HG03095 (cell line): ENCODE measurements at regions not wholly inside any gene's neighbourhood (a gene's known extent, or its start where the extent isn't known, plus 50 kb on each side); places are given as distances from the start of the nearest gene placed in this dataset.
"Not testable (repeated sequence)": the region's sequence is repeated elsewhere in the genome, so short reads cannot be mapped to it uniquely, and the experiment has no call there.

Experiments used
- ATAC-seq: cut with Tn5 transposase; IDR thresholded peaks from one replicate; pipeline ENCODE4 v1.9.1; 2021; ENCODE audit warnings: moderate library complexity; ENCODE audit not compliant: unreplicated experiment

DNA sequence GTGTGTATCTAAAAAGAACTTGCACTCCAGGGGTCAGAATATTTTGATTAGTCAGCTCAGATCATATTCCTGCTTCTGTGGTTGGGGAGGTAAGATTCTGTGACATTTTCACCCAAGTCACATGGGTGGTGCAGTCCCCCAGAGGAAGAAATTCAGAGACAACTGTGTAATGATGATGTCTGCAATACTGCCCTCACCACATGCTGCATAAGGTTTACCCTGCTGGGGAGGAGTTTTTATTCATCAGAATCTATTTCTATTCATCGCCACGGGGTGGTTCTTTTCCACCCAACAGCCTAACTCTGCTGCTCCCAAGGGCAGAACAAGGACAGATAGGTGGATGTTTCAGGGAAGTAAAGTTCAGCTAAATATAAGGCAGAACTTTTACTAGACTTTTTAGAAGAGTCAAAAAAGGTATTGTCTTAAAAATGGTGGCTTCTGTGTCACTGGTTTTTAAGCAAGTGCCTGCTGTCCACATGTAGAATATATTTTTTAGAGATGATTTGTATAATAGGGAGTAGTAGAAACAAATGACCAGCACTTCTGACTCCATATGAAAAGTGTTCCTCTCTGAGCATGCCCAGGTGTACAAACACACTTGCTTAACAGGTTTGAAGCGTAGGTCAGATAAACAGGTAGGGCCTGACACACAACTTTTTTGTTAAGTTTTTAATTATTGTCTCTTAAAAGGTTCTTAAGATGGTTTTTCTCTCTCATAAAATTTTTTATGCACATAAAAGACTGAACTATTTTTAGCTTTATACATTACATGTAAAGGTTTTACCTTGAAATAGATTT, 352.7 kb downstream of the LRRC70 start:
- ATAC-seq = no peak

DNA sequence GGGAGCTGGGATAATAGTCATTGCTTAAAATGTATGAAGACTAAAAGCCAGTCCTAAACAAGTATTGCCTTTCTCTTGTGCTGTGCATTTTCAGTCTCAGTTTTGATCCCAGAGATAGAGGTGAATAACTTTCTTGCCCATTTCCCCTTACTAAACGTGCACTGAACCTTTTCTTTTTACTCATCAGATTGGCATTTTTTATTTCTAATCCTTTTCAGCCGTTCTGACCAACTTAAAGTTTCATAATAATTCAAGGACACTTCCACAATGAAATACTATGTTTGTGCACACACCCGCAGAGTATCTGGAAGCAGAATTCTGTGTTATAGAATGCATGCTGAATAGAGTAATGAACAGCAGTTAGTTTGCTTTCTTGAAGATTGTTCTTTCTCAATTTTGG, 343.6 kb downstream of the LRRC70 start:
- ATAC-seq = no peak

DNA sequence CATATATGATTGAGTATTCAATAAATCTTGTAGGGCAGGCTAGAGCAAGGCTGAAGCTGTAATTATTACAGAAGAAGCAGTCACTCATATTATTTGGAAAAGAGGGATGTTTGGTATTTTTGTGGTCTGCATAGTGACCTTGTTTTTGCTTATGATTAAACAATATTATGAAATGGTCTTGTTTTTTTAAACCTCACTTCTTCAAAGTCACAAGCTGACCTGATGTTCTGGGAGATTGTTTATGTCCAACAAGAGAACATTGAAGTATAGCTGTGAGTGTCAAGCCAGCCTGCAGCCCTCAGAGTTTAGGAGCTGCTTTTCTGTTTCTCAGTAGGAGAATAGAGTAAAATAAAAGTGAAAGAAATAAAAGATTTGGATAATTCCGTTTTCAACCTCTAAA, 342.2 kb downstream of the LRRC70 start:
- ATAC-seq = no peak

DNA sequence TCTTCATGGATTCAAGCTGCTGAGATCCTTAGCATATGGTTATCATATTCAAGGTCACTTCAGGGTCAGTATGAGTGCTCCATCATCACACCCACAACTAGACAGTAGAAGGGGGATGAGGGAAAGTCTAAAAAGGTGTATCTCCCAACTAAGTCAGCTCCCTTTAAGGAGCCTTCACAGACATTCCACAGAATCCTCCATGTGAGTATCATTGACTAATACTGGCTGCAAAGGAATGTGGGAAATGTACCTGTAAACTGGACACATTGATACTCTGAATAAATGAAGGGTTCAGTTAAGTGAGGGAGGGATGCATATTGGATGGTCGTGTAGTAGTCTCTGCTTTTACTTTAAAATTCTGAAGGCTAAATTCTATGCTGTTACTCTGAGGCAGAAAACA, 330.7 kb downstream of the LRRC70 start:
- no peak for ATAC-seq

DNA sequence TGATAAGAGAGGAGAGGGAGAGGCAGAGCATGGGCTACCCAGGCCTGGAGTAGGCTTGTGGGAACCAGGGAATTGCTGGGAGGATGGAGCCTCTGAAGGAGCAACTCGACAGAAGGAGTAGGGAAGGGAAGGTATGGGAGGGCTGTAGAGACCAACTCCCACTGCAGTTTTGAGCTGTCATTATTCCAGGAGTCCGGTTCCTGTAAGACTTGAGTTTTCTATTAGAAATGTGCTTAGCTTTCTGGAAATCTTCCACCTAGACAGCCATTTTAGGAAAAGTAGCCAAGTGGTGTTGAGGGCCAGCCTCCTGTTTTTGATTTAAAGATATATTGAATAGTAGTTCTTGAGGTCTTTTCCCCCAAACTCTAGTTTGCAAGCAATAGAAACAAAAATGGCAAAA, 323.5 kb downstream of the LRRC70 start:
- no peak for ATAC-seq

DNA sequence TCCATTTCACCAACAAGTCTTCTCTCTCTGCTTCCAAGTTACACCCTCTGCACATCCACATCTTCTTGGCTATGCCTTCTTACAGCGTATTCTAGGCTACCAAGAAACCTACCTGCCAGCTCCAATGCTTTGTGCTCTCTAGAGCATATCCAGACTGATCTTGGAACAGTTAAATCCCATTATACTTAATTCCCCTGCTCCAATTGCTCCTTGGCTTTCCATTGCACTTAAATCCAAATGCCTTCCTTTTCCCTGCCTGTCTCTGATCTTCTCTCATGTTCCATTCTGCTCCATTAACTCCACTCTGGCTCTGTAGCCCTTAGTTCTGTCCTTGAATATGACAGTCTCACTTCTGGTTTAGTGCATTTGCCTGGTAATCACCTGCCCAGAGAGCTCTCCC, 322.4 kb downstream of the LRRC70 start:
- no peak for ATAC-seq

DNA sequence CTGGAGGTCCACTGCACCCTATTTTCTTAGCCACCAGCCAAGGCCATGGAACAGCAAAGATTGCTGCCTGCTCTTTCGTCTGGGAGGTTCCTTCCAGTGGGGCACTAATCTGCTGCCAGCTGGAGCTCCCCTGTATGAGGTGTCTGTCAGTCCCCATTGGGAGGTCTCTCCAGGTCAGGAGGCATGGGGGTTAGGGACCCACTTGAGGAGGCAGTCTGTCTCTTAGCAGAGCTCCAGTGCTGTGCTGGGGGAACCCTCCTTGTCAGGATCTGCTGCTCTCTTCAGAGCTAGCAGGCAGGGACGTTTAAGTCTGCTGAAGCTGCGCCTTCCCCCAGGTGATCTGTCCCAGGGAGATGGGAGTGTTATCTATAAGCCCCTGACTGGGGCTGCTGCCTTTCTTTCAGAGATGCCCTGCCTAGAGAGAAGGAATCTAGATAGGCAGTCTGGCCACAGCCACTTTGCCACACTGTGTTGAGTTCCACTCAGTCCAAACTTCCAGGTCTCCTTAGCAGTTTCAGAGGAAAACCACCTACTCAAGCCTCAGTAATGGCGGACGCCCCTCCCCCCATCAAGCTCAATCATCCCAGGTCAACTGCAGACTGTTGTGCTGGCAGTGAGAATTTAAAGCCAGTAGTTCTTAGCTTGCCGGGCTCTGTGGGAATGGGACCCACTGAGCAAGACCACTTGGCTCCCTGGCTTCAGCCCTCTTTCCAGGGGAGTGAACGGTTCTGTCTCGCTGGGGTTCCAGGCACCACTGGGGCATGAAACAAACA, 317.7 kb downstream of the LRRC70 start:
- no peak for ATAC-seq

DNA sequence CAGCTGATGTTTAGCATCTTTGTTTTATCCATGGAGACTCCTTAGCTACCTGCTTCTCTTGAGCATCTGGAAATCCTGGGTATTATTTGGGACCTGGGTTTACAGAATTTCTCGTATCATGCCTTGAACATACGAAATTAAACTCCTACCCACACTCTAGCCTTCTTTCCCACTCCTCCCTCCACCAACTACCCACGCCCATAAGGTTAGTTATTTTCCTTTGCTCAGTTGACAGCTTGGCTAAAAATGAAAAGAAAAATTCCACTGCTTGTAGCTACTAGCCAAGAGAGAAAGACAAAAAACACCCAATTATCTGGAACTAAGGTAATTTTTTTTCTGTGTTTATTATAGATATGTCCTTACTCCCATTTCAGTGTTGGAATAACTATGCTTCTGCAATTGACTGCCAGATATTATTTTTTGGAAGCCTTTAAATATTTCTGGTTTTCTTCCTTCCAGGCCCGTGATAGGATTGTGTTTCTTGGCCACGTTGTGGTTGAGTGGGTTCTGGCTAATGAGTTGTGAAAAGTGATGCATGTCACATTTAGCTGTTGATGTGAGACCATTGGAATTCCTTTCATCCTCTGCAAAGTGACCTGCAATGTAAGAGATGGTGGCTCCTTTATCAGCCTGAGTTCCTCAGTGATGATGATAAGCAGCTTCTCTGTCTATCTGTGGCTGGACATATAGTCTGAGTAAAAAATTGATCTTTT, 308.1 kb downstream of the LRRC70 start:
- ATAC-seq = no peak

DNA sequence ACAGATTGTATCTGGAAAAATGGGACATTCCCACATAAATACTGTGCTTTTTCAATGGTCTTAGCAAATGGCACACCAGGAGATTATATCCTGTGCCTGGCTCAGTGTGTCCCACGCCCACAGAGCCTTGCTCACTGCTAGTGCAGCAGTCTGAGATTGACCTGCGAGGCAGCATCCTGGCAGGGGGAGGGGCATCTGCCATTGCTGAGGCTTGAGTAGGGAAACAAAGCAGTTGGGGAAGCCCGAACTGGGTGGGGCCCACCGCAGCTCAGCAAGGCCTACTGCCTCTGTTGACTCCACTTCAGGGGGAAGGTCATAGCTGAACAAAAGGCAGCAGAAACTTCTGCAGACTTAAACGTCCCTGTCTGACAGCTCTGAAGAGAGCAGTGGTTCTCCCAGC, 258.7 kb downstream of the LRRC70 start:
- not testable (repeated sequence) for ATAC-seq

DNA sequence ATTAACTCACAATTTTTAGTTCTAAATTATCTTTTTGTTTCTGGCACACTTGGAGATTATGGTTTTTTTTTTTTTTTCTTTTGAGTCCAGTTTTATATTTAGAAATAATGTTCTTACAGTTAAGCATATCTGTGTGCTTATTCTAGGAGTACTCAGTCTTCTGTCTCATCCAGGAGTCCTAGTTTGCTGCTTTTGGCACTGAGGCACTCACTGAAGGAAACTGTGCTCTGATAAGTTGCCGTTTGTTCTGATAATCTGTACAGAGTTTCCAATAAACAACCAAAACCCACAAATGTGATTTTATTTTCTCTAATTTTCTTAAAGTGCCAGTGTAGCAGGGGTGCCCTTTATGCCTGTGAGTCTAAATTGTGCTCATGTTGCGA, 251.0 kb downstream of the LRRC70 start:
- no peak for ATAC-seq

DNA sequence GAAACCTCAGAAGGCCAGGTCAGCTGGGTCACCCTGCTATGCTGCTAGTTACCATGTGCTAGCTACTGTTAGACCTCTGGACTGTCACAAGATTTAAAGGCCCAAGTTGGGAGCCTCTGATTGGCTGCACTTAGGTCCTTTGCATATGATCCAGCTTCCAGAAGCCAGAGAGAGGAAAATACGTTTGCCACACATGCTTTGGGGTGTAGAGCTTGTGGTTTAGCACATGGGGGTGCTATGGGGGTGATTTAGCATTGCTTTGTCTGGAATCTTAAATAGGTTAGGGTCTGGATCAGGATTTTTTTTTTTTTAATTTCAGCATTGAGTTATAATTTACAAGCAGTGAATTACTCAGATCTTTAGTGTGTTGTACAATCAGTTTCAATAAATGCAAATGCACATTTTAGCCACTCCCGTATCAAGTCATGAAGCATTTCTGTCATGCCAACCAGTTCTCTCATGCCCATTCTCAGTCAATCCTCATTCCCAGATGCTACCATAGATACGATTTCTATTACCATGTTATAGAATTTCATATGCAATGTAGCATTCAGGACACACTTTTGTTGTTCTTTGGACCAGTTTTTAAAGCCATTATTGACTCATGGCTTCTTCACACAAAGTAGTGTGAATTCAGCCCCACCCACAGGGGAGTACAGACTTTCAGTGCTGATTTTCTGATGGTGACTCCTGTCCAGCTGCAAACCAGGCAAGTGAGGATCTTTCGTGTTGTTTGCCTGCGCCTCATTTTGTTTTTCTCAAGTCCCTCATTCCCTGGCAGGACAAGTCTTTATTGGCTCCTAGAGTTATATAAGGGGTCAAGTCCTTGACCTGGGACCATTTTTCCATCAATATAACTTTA, 250.4 kb downstream of the LRRC70 start:
- ATAC-seq = no peak

DNA sequence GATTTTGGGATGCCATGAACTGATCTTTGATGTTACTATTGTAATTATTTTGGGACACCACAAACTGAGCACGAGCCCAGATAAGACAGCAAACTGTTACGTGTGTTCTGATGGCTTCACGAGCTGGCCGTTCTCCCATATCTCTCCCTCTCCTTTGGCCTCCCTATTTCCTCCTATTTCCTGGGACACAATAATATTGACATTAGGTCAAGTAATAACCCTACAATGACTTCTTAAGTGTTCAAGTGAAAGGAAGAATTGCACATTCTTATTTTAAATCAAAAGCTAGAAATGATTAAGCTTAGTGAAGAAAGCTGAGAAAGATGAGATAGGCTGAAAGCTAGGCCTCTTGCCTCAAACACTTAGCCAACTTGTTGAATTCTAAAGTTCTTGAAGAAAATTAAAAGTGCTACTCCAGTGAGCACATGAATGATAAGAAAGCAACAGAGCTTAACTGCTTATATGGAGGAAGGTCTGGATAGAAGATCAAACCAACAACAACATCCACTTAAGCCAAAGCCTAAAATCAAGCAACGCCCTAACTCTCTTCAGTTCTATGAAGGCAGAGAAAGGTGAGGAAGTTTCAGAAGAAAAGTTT, 247.1 kb downstream of the LRRC70 start:
- no peak for ATAC-seq

DNA sequence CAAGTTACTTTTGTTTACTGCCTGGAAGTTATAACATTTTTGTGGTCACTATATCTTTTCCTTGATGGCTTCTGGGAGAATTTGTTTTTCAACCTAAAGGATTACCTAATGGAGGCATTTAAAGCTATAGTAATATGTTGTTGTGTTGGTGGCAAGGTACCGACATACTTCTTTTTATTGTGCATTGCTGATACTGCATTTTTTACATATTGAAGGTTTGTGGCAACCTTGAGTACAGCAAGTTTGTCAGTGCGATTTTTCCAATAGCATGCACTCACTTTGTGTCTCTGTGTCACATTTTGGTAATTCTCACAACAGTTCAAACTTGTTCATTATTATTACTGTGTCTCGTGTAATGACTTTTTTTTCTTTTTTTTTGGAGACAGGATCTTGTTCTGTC, 246.3 kb downstream of the LRRC70 start:
- ATAC-seq = no peak

DNA sequence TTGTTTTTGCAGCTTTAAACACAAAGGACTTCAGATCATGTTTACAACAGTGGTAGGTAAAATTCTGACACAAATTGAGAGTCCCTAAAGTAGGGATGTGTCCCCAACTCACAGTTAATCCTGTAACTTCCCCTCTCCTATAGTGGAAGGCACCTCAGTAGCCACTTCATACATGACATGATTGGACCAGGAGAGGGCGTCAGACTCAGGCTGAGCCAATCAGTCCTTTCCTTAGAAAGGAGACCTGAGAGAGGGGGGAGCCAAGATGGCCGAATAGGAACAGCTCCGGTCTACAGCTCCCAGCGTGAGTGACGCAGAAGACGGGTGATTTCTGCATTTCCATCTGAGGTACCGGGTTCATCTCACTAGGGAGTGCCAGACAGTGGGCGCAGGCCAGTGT, 238.4 kb downstream of the LRRC70 start:
- not testable (repeated sequence) for ATAC-seq

DNA sequence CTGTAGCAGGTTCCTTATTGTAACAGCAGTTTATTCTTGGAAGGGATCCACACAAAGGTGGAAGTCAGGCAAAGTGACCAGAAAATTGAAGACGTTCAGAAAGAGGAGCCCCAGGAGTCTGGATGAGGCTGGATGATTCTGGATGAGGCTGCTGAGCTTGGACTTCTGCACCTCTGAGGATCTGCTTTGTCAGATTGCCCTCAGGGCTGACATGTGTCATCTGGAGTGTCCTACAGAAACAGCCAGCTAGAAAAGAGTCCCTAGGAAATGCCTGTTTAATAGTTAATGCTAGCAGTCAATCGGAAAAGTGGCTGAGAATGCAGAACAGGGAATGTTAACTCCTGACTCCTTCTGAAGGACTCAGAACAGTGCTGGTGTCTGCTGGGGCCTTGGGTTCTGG, 236.4 kb downstream of the LRRC70 start:
- no peak for ATAC-seq

DNA sequence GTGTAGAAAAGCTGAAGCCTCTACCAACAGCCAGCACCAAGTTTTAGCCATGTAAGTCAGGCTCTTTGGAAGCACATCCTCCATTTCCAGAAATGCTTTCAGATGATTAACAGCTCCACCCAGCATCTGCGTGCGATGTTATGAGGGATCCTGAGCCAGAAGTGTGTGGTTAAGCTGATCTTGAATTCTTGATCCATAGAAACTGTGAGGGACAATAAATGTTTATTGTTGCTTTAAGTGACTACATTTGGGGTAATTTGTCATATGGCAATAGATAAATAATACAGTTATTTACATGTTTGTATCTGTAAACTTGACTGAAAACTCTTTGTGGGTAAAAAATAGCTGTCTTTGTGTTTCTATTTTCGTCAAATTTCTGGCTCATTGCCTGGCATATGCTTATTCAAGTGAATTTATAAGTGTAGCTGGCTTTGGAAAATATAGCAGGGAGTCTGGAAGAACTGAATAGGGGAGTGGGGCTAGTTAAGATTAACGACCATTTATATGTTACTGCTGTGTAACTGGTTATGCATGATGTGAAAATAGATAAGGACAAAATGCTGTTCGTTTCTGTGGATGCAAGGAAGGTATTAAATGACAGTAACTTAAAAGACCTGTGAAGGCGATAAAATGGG, 234.1 kb downstream of the LRRC70 start:
- ATAC-seq = no peak

DNA sequence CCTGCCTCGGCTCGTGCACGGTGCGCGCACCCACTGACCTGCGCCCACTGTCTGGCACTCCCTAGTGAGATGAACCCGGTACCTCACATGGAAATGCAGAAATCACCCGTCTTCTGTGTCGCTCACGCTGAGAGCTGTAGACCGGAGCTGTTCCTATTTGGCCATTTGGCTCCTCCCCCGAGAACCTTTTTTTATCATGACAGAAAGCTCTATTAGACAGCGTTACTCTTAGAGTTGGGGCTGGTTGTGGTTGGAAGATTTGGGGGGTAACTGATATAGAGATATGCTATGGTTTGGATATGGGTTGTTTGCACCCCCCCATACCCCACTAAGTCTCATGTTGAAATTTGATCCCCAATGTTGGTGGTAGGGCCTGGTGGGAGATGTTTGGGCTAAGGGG, 226.2 kb downstream of the LRRC70 start:
- not testable (repeated sequence) for ATAC-seq

DNA sequence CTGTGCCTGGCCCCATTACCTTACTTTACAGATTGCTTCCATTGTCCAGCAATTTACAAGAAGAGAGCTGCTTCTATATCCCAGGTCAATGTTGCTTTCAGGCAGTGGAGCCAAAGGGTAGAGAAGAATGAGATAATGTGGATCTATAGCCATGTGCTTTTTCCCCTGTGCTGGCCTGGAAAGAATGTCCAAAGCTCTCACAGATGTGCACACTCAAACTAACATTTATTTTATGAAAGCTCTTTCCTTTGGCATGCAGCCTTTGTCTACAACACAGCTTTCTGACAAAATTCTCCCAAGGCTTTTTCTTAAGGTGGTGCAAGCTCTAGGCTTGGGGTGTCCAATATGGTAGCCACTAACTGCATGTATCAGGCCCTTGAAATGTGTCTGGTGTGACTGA, 217.3 kb downstream of the LRRC70 start:
- no peak for ATAC-seq

DNA sequence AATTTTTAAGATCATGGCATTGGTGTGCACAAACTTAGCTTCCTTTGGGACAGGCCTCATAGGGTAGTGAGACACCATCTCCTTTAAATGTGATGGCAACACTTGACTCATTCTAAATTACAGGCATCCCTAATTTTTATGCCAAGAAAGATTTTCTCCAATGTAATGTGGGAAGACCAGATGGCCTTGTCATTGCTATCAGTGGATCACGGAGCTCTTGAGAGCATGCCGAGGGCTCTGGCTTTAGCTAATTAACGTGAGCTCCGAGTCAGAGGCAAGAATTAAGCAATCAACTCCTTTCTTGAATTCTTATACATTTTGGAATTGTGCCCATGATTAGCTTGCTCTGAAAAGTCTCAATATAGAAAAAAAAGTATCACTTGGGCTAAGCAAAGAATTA, 215.8 kb downstream of the LRRC70 start:
- ATAC-seq = no peak

DNA sequence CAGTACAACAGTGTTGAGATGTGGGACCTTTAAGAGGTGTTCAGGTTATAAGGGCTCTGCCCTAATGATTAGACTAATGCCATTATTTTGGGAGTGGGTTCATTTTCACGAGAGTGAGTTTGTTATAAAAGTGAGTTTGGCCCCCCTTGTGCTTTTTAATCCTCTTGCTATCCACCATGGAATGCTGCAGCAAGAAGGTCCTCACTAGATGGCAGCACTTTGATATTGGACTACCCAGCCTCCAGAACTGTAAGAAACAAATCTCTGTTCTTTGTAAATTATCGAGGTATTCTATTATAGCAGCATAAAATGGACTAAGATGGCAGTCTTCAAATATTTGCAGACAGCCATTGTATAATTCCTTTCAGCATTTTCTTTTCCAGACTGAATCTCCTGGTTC, 212.4 kb downstream of the LRRC70 start:
- no peak for ATAC-seq
